HCEC 1CT (cell line): ENCODE measurements at regions not wholly inside any gene's neighbourhood (a gene's known extent, or its start where the extent isn't known, plus 50 kb on each side); places are given as distances from the start of the nearest gene placed in this dataset.

Experiments
- DNase-seq: peaks from one replicate; pipeline ENCODE4 v3.0.0-alpha.2; 2017

GRCh38 chr10:124239696-124240095 lies 146.3 kb upstream of the CHST15 start:
- no peak for DNase-seq

- no peak for DNase-seq
Observed at GRCh38 chr10:124239134-124239533, 145.7 kb upstream of the CHST15 start.

GRCh38 chr10:124238367-124238766 lies 145.0 kb upstream of the CHST15 start:
- no peak for DNase-seq

DNA sequence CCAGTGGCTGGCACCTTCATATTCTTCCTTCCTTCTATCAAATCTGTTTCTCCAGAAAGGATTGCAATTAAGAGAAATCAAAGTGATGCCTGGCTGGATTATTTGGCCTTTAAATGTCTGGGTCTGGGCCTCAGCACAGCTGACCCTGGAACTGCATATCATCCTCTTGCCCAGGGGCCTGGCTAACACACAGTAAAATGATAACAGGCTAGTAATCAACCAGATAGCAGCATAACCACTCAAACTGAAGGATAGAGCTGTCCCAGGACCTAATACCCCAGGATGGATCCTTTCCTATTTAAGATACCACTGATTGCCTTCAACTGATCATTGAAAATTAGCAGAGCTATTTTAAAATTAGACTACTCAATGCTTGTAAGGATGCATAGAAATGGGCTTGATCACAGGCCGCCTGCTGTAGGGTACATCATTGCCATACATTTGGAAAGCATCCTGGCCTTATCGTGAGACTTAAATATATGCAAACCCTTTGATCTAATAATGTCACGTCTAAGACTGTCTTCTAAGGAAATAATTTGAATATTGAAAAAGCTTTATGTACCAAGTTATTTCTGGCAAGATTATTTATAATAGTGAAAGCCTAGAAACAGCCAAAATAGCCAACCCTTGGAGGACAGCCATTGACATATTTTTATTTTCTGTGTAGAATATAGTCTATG lies 144.0 kb upstream of the CHST15 start:
- no peak for DNase-seq

GRCh38 chr10:124236816-124237215 lies 143.4 kb upstream of the CHST15 start:
- DNase-seq: no peak

DNA sequence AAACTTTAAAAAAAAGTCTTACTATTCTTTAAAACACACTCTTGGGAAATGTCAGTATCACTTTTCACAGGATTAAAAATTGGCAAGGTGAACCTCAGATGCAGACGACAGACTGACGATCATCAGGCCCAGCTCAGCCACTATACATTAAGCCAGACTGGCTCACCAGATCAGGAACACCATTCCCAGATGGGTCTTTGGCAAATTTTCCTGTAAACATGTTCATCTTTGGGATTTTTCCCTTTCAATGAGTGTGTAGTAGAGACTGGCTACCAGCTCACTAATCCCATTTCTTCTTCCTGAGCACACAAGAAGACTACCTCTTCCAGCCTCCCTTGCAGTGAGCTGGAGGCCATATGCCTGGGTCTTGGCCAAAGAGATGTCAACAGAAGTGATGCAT lies 142.7 kb upstream of the CHST15 start:
- DNase-seq: no peak

GRCh38 chr10:124235232-124235631 lies 141.8 kb upstream of the CHST15 start:
- DNase-seq: no peak

- no peak for DNase-seq
Observed at GRCh38 chr10:124233546-124234138, 140.2 kb upstream of the CHST15 start.

GRCh38 chr10:124232686-124233545 lies 139.5 kb upstream of the CHST15 start:
- no peak for DNase-seq

- DNase-seq: no peak
Observed at GRCh38 chr10:124231168-124232155, 138.1 kb upstream of the CHST15 start.

DNA sequence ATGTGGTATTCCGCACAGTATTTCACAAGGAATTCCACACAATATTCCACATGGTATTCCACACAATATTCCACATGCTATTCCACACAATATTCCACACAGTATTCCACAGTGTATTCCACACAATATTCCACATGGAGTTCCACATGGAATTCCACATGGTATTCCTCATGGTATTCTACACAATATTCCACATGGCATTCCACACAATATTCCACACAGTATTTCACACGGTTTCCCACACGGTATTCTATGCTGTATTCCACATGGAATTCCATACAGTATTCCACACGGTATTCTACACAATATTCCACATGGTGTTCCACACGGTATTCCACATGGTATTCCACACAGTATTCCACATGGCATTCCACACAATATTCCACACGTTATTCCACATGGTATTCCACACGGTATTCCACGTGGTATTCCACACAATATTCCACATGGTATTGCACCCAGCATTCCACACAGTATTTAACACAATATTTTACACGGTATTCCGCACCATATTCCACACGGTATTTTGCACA lies 137.3 kb upstream of the CHST15 start:
- DNase-seq: no peak

- no peak for DNase-seq
Observed at GRCh38 chr10:124229989-124230634, 136.7 kb upstream of the CHST15 start.

DNA sequence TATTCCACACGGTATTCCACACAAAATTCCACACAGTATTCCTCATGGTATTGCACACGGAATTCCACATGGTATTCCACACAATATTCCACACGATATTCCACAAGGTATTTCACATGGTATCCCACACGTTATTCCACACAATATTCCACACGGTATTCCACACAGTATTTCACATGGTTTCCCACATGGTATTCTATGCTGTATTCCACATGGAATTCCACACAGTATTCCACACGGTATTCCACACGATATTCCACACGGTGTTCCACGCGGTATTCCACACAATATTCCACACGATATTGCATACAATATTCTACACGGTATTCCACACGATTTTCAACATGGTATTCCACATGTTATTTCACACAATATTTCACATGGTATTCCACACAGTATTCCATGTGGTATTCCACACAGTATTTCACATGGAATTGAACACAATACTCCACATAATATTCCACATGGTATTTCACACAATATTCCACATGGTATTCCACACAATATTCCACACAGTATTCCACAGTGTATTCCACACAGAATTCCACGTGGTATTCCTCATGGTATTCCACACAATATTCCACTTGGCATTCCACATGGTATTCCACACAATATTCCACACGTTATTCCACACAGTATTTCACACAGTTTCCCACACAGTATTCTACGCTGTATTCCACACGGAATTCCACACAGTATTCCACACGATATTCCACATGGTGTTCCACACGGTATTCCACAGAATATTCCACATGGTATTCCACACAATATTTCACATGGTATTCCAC lies 136.0 kb upstream of the CHST15 start:
- no peak for DNase-seq

DNA sequence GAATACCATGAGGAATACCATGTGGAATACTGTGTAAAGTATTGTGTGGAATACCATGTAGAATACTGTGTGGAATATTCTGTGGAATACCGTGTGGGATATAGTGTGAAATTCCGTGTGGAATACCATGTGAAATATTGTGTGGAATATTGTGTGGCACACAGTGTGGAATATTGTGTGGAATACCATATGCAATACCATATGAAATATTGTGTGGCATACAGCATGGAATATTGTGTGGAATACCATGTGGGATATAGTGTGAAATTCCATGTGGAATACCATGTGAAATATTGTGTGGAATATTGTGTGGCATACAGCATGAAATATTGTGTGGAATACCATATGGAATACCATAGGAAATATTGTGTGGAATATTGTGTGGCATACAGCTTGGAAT lies 135.1 kb upstream of the CHST15 start:
- no peak for DNase-seq

DNA sequence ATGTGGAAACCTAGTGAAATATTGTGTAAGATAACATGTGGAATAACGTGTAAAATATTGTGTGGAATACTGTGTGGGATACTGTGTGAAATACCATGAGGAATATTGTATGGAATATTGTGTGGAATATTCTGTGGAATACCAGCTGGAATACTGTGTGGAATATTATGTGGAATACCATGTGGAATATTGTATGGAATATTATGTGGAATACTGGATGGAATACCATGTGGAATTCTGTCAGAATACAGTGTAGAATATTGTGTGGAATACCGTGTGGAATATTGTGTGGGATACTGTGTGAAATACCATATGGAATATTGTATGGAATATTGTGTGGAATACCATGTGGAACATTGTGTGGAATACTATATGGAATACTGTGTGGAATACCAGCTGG lies 134.6 kb upstream of the CHST15 start:
- DNase-seq: no peak

GRCh38 chr10:124227055-124227975 lies 133.9 kb upstream of the CHST15 start:
- no peak for DNase-seq

DNA sequence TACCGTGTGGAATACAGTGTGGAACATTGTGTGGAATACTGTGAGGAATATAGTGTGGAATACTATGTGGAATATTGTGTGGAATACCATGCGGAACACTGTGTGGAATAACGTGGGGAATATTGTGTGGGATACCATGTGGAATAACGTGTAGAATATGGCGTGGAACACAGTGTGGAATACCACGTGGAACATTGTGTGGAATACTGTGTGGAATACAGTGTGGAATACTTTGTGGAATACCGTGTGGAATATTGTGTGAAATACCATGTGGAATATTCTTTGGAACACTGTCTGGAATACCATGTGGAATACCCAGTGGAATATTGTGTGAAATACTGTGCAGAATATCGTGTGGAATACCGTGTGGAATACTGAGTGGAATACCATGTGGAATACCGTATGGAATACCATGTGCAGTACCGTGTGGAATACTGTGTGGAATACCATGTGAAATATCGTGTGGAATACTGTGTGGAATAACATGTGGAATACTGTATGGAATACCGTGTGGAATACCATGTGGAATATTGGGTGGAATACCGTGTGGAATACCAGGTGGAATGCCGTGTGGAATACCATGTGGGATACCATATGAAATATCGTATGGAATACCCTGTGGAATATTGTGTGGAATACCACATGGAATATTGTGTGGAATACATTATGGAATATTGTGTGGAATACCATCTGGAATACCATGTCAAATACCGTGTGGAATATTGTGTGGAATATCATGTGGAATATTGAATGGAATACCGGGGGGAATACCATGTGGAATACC lies 133.1 kb upstream of the CHST15 start:
- DNase-seq: no peak

DNA sequence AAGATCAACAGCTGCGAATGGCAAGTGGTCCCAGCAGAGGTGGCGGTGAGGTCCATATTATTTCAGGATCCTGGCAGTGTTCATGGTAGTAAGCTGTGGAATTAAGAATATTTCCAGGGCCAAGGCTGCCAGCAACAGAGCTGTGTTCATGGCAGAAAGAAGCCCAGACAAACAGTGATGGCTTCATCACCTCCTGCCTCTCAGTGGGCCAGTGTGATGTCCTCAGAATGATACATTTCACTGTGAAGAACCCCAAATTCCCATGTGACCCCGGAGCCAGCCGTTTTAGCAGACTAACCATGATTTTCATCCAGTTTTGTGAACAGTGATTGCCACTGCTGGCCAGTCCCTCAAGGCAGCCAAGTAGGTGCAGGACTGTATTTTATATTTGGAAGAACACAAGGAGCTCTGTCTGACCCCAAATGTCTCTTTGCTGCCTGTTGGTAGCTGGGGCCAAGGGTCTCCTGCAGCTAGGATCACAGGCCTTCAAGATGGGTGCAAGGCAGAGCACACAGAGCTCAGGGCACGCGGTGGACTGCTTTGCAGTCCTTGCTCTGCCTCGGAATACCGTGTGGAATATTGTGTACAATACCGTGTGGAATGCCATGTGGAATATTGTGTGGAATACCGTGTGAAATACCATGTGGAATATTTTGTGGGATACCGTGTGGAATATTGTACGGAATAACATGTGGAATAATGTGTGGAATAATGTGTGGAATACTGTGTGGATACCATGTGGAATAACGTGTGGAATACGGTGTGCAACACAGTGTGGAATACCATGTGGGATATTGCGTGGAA lies 132.3 kb upstream of the CHST15 start:
- DNase-seq: no peak
